Progenitor cell of endocrine pancreas (in vitro differentiated cells): ENCODE measurements at regions not wholly inside any gene's neighbourhood (a gene's known extent, or its start where the extent isn't known, plus 50 kb on each side); places are given as distances from the start of the nearest gene placed in this dataset.
A peak's percentile ranks its signal among the peaks of the same experiment; 100 is the strongest.

Experiments
- DNase-seq: peaks from one replicate; pipeline ENCODE4 v3.0.0; 2021; ENCODE audit warnings: low spot score; ENCODE audit not compliant: unreplicated experiment
- H3K27ac Mint-ChIP-seq: 2 replicates; pipeline ENCODE4 v1.8.0; 2021; ENCODE audit warnings: mild to moderate bottlenecking, moderate library complexity, mixed read lengths
- H3K27me3 Mint-ChIP-seq: 2 replicates; pipeline ENCODE4 v1.8.0; 2021; ENCODE audit warnings: mixed read lengths
- H3K36me3 Mint-ChIP-seq: 2 replicates; pipeline ENCODE4 v1.8.0; 2022; ENCODE audit warnings: mixed read lengths; ENCODE audit not compliant: insufficient read depth
- H3K4me1 Mint-ChIP-seq: 2 replicates; pipeline ENCODE4 v1.8.0; 2021; ENCODE audit warnings: low read depth, mixed read lengths
- H3K4me3 Mint-ChIP-seq: 2 replicates; pipeline ENCODE4 v1.8.0; 2021; ENCODE audit warnings: low read depth, mild to moderate bottlenecking, moderate library complexity, mixed read lengths
- H3K9me3 Mint-ChIP-seq: 2 replicates; pipeline ENCODE4 v1.8.0; 2021; ENCODE audit warnings: low read depth, mixed read lengths
- CTCF ChIP-seq: fragments of 200-600 bp; sonication (generic); IDR thresholded peaks from one replicate; pipeline ENCODE4 v1.5.0; 2021; ENCODE audit warnings: antibody characterized with exemption, mild to moderate bottlenecking; ENCODE audit not compliant: unreplicated experiment

GRCh38 chr3:154716170-154716569, 286.2 kb upstream of the GPR149 start:
- no peaks in the 10 kb centered on the region for H3K4me1 Mint-ChIP-seq
- no peak for TF ChIP-seq CTCF

GRCh38 chr3:154708554-154708953, 278.6 kb upstream of the GPR149 start:
- peaks cover 7% of the 10 kb centered on the region for H3K4me1 Mint-ChIP-seq
- no peak for TF ChIP-seq CTCF
- peaks cover 4% of the 10 kb centered on the region for H3K9me3 Mint-ChIP-seq
- DNase-seq, result no peak
- H3K36me3 Mint-ChIP-seq, result no peaks in the 10 kb centered on the region
- H3K4me3 Mint-ChIP-seq, result no peak overlapping the region
- no peaks in the 10 kb centered on the region for H3K27me3 Mint-ChIP-seq
- no peak overlapping the region for H3K27ac Mint-ChIP-seq

More at GRCh38 chr3:154716170-154716569, 286.2 kb upstream of the GPR149 start:
- Mint-ChIP-seq H3K9me3 (no peaks in the 10 kb centered on the region), H3K4me3 (no peak overlapping the region), H3K27me3 (no peaks in the 10 kb centered on the region), H3K27ac (no peak overlapping the region), H3K36me3 (no peaks in the 10 kb centered on the region)
- no peak for DNase-seq

- H3K27me3 Mint-ChIP-seq, result no peaks in the 10 kb centered on the region
- H3K36me3 Mint-ChIP-seq, result no peaks in the 10 kb centered on the region
Observed at GRCh38 chr3:154701055-154701454, 271.1 kb upstream of the GPR149 start.

GRCh38 chr3:154690413-154690812, 260.4 kb upstream of the GPR149 start:
- no peak for TF ChIP-seq CTCF
- Mint-ChIP-seq H3K27ac (no peak overlapping the region), H3K9me3 (no peaks in the 10 kb centered on the region), H3K36me3 (no peaks in the 10 kb centered on the region), H3K4me1 (no peaks in the 10 kb centered on the region), H3K4me3 (no peak overlapping the region), H3K27me3 (no peaks in the 10 kb centered on the region)
- DNase-seq, result no peak

More at GRCh38 chr3:154701055-154701454, 271.1 kb upstream of the GPR149 start:
- peaks cover 5% of the 10 kb centered on the region for H3K4me1 Mint-ChIP-seq
- TF ChIP-seq CTCF, result no peak
- no peaks in the 10 kb centered on the region for H3K9me3 Mint-ChIP-seq
- no peak overlapping the region for H3K27ac Mint-ChIP-seq
- no peak overlapping the region for H3K4me3 Mint-ChIP-seq
- DNase-seq, result no peak

- no peak for DNase-seq
- Mint-ChIP-seq H3K9me3 (peaks cover 3% of the 10 kb centered on the region), H3K4me1 (peaks cover 7% of the 10 kb centered on the region), H3K36me3 (no peaks in the 10 kb centered on the region), H3K27me3 (no peaks in the 10 kb centered on the region), H3K27ac (peak overlapping the region; percentile 65), H3K4me3 (no peak overlapping the region)
- no peak for TF ChIP-seq CTCF
Observed at GRCh38 chr3:154684440-154684839, 254.4 kb upstream of the GPR149 start.
